EH (cell line): ENCODE measurements at regions not wholly inside any gene's neighbourhood (a gene's known extent, or its start where the extent isn't known, plus 50 kb on each side); places are given as distances from the start of the nearest gene placed in this dataset.
"Not testable (repeated sequence)": the region's sequence is repeated elsewhere in the genome, so short reads cannot be mapped to it uniquely, and the experiment has no call there.

ENCODE experiments used
- DNase-seq: peaks from one replicate; pipeline ENCODE4 v3.0.0-alpha.2; 2015; ENCODE audit warnings: low read depth

GRCh38 chrX:65825226-65825625 is 157.8 kb downstream of the MSN start:
- DNase-seq, result not testable (repeated sequence)

GRCh38 chrX:65821721-65822496 is 154.5 kb downstream of the MSN start:
- no peak for DNase-seq

GRCh38 chrX:65819983-65820382 is 152.5 kb downstream of the MSN start:
- not testable (repeated sequence) for DNase-seq

GRCh38 chrX:65813245-65813644 is 145.8 kb downstream of the MSN start:
- no peak for DNase-seq

- no peak for DNase-seq
Observed at GRCh38 chrX:65811558-65812228, 144.2 kb downstream of the MSN start.
